Keratinocyte (primary cell): ENCODE measurements at regions not wholly inside any gene's neighbourhood (a gene's known extent, or its start where the extent isn't known, plus 50 kb on each side); places are given as distances from the start of the nearest gene placed in this dataset.

Experiments
- CTCF ChIP-seq, 3 experiments: IDR thresholded peaks in 1 of 3; conservative IDR thresholded peaks in 1 of 3; optimal IDR thresholded peaks in 1 of 3; 2 replicates in 2 of 3; 3 replicates in 1 of 3; pipeline versions ENCODE3 to v1.5.1; 2011; ENCODE audit warnings: low read length in 3 of 3, mild to moderate bottlenecking in 3 of 3, moderate library complexity in 2 of 3, control low read depth in 1 of 3, inconsistent platforms in 1 of 3; ENCODE audit not compliant: insufficient read depth in 2 of 3; ENCODE audit errors: extremely low read depth in 1 of 3
- EZH2 ChIP-seq: IDR thresholded peaks from one replicate; pipeline ENCODE4 v1.6.1; 2012; ENCODE audit warnings: inconsistent platforms, mild to moderate bottlenecking, low read length, moderate library complexity

GRCh38 chr9:119818726-119819435 is 449.6 kb upstream of the BRINP1 start:
- TF ChIP-seq CTCF (optimal IDR thresholded peaks at IDR 0.05 in 1 of 3, IDR thresholded peaks at IDR 0.05 in 1 of 3, conservative IDR thresholded peaks at IDR 0.05 in 1 of 3; ENCODE audit: extremely low read depth in 1 of 3, insufficient read depth in 2 of 3, low read length in 3 of 3) (no peak), EZH2 (no peak)
